GM23338 (cell line): ENCODE measurements at regions not wholly inside any gene's neighbourhood (a gene's known extent, or its start where the extent isn't known, plus 50 kb on each side); places are given as distances from the start of the nearest gene placed in this dataset.
A peak's percentile ranks its signal among the peaks of the same experiment; 100 is the strongest.

ENCODE experiments used
- ATAC-seq: fragments of 200-7000 bp; cut with Tn5 transposase; 3 replicates; pipeline ENCODE4 v1.9.1; 2020
- DNase-seq: peaks from one replicate; pipeline ENCODE4 v3.0.0-alpha.2; 2015; ENCODE audit warnings: low spot score
- H2AFZ ChIP-seq: fragments of 200-600 bp; sonication (generic); 2 replicates; pipeline ENCODE4 v1.8.0; 2016; ENCODE audit warnings: antibody characterized with exemption, mild to moderate bottlenecking, moderate library complexity
- H3F3A ChIP-seq: fragments of 200-600 bp; sonication (generic); replicated peaks from 2 replicates; pipeline ENCODE4 v1.8.0; 2017; ENCODE audit warnings: antibody characterized with exemption, mixed run types, low read depth
- H3K27ac ChIP-seq: fragments of 200-600 bp; sonication (generic); 2 replicates; pipeline ENCODE4 v1.6.1; 2016; ENCODE audit warnings: low read depth
- H3K27me3 ChIP-seq: fragments of 200-600 bp; sonication (generic); 2 replicates; pipeline ENCODE4 v1.8.0; 2016; ENCODE audit warnings: mild to moderate bottlenecking, mixed run types, moderate library complexity; ENCODE audit not compliant: insufficient read depth
- H3K36me3 ChIP-seq: fragments of 200-600 bp; sonication (generic); 2 replicates; pipeline ENCODE4 v1.8.0; 2016; ENCODE audit warnings: mild to moderate bottlenecking; ENCODE audit not compliant: insufficient read depth
- H3K4me1 ChIP-seq: fragments of 200-600 bp; sonication (generic); 2 replicates; pipeline ENCODE4 v1.8.0; 2016; ENCODE audit warnings: mild to moderate bottlenecking, moderate library complexity; ENCODE audit not compliant: insufficient read depth
- H3K4me2 ChIP-seq: fragments of 200-600 bp; sonication (generic); 2 replicates; pipeline ENCODE4 v1.7.1; 2017; ENCODE audit warnings: mixed run types
- H3K4me3 ChIP-seq: fragments of 200-600 bp; sonication (generic); 2 replicates; pipeline ENCODE4 v1.6.1; 2016; ENCODE audit warnings: mixed run types
- H3K79me2 ChIP-seq: fragments of 200-600 bp; sonication (generic); replicated peaks from 2 replicates; pipeline ENCODE4 v1.8.0; 2017; ENCODE audit warnings: mild to moderate bottlenecking; ENCODE audit not compliant: insufficient read depth
- H3K9me2 ChIP-seq: fragments of 200-600 bp; sonication (generic); 2 replicates; pipeline ENCODE4 v1.8.0; 2017; ENCODE audit not compliant: insufficient read depth
- H4K20me1 ChIP-seq: fragments of 200-600 bp; sonication (generic); replicated peaks from 2 replicates; pipeline ENCODE4 v1.8.0; 2017; ENCODE audit warnings: mild to moderate bottlenecking; ENCODE audit not compliant: insufficient read depth
- H3K27ac Mint-ChIP-seq: 2 replicates; pipeline ENCODE4 v1.8.0; 2020; ENCODE audit warnings: inconsistent platforms, mild to moderate bottlenecking, moderate library complexity, mixed read lengths
- H3K27me3 Mint-ChIP-seq: 3 replicates; pipeline ENCODE4 v1.8.0; 2022; ENCODE audit warnings: low read depth, mild to moderate bottlenecking, moderate library complexity, mixed read lengths, inconsistent platforms; ENCODE audit not compliant: insufficient read depth, poor library complexity
- H3K36me3 Mint-ChIP-seq: 3 replicates; pipeline ENCODE4 v1.8.0; 2021; ENCODE audit warnings: low read depth, mild to moderate bottlenecking, inconsistent platforms, moderate library complexity, mixed read lengths
- H3K4me1 Mint-ChIP-seq: 3 replicates; pipeline ENCODE4 v1.8.0; 2020; ENCODE audit warnings: mild to moderate bottlenecking, inconsistent platforms, mixed read lengths
- H3K4me3 Mint-ChIP-seq: 3 replicates; pipeline ENCODE4 v1.8.0; 2021; ENCODE audit warnings: moderate library complexity, mild to moderate bottlenecking, inconsistent platforms, mixed read lengths
- H3K9me3 Mint-ChIP-seq: 3 replicates; pipeline ENCODE4 v1.8.0; 2020; ENCODE audit warnings: moderate library complexity, mild to moderate bottlenecking, inconsistent platforms, mixed read lengths
- CTCF ChIP-seq, 2 experiments: fragments of 200-600 bp in 1 of 2; sonication (generic) in 1 of 2; conservative IDR thresholded peaks; 2 replicates each; pipeline versions ENCODE4 v1.5.1 to v1.6.1; 2016 to 2017; ENCODE audit warnings: antibody characterized with exemption in 2 of 2, low read depth in 2 of 2, mild to moderate bottlenecking in 2 of 2, moderate library complexity in 1 of 2
- ETS1 ChIP-seq: IDR thresholded peaks from 2 replicates; pipeline ENCODE4 v1.6.1; 2016; ENCODE audit warnings: antibody characterized with exemption
- ZNF331 ChIP-seq: fragments of 250-450 bp; sonication (Bioruptor Pico); IDR thresholded peaks from 2 replicates; pipeline ENCODE4 v1.5.0; 2020; ENCODE audit warnings: low read depth, mild to moderate bottlenecking, moderate library complexity
- ZNF462 ChIP-seq: fragments of 250-450 bp; sonication (Bioruptor Pico); IDR thresholded peaks from 2 replicates; pipeline ENCODE4 v1.5.0; 2020; ENCODE audit warnings: mild to moderate bottlenecking, moderate library complexity

GRCh38 chr11:42598341-42598740, 713.5 kb upstream of the API5 start:
- Mint-ChIP-seq H3K27me3 (no peaks in the 10 kb centered on the region), H3K4me1 (peaks cover 13% of the 10 kb centered on the region), H3K9me3 (peaks cover 76% of the 10 kb centered on the region), H3K4me3 (no peak overlapping the region), H3K36me3 (peaks cover 2% of the 10 kb centered on the region; the same call in 2 of the 3 replicates), H3K27ac (no peak overlapping the region)
- TF ChIP-seq ZNF462 (CRISPR knock-in tag) (no peak), ZNF331 (no peak), CTCF (conservative IDR thresholded peaks at IDR 0.05; ENCODE audit: low read depth in 2 of 2) (no peak), ETS1 (no peak)
- no peak for ATAC-seq
- Histone ChIP-seq H4K20me1 (no peaks in the 10 kb centered on the region), H3K4me1 (peaks cover 28% of the 10 kb centered on the region), H3K4me3 (no peak overlapping the region), H3K4me2 (no peak overlapping the region), H3F3A (no peaks in the 10 kb centered on the region), H3K79me2 (no peaks in the 10 kb centered on the region), H3K9me2 (no peaks in the 10 kb centered on the region), H3K27ac (no peak overlapping the region), H3K27me3 (no peaks in the 10 kb centered on the region), H3K36me3 (no peaks in the 10 kb centered on the region), H2AFZ (peak overlapping the region; percentile 64; the same call in 1 of the 2 replicates)
- no peak for DNase-seq
